Spinal cord (tissue), 9 donors: ENCODE measurements at regions not wholly inside any gene's neighbourhood (a gene's known extent, or its start where the extent isn't known, plus 50 kb on each side); places are given as distances from the start of the nearest gene placed in this dataset.
A peak's percentile ranks its signal among the peaks of the same experiment; 100 is the strongest.

Experiments
- DNase-seq, 6 donors: peaks; one replicate each; pipeline versions ENCODE4 v3.0.0 to v3.0.0-alpha.2; 2013 to 2015; ENCODE audit warnings: low spot score in 6 of 6, low read depth in 4 of 6
- H3K27ac ChIP-seq: one replicate; pipeline ENCODE4 v1.5.1; 2013; ENCODE audit warnings: low read depth, low read length, control low read depth
- H3K27me3 ChIP-seq: one replicate; pipeline ENCODE4 v1.6.1; 2013; ENCODE audit warnings: low read length; ENCODE audit not compliant: control insufficient read depth, insufficient read depth
- H3K36me3 ChIP-seq: one replicate; pipeline ENCODE4 v1.6.1; 2013; ENCODE audit warnings: low read length; ENCODE audit not compliant: control insufficient read depth, insufficient read depth
- H3K4me1 ChIP-seq: one replicate; pipeline ENCODE4 v1.6.1; 2013; ENCODE audit warnings: low read length; ENCODE audit not compliant: control insufficient read depth, insufficient read depth
- H3K4me3 ChIP-seq: one replicate; pipeline ENCODE4 v1.5.1; 2013; ENCODE audit warnings: low read depth, low read length, control low read depth
- H3K9me3 ChIP-seq: one replicate; pipeline ENCODE4 v1.6.1; 2013; ENCODE audit warnings: low read length; ENCODE audit not compliant: control insufficient read depth, insufficient read depth
- WGBS: methylation state at CpG from one replicate; pipeline ENCODE4 v1.1.5; 2013; ENCODE audit warnings: missing lambda C conversion rate; ENCODE audit not compliant: insufficient coverage; 5-methylcytosine and 5-hydroxymethylcytosine counted together
- donor health status: healthy.

- H3K4me1 ChIP-seq, result no peaks in the 10 kb centered on the region
- H3K4me3 ChIP-seq, result no peak overlapping the region
- DNase-seq, result no peak
- WGBS, result no CpG with 5 or more reads among the region's 2 CpGs
- no peak overlapping the region for H3K27ac ChIP-seq
- H3K27me3 ChIP-seq, result no peaks in the 10 kb centered on the region
- no peaks in the 10 kb centered on the region for H3K36me3 ChIP-seq
- no peaks in the 10 kb centered on the region for H3K9me3 ChIP-seq
Observed at GRCh38 chr6:113383701-113384100, 473.4 kb upstream of the MARCKS start.

- WGBS, result no CpG with 5 or more reads among the region's 2 CpGs
- no peaks in the 10 kb centered on the region for H3K4me1 ChIP-seq
Observed at GRCh38 chr6:113385020-113385431, 472.1 kb upstream of the MARCKS start.

GRCh38 chr6:113388996-113389395 lies 468.1 kb upstream of the MARCKS start:
- H3K4me3 ChIP-seq, result no peak overlapping the region
- H3K4me1 ChIP-seq, result no peaks in the 10 kb centered on the region
- no peaks in the 10 kb centered on the region for H3K9me3 ChIP-seq
- no peak for DNase-seq
- no peak overlapping the region for H3K27ac ChIP-seq
- no peaks in the 10 kb centered on the region for H3K36me3 ChIP-seq
- no peaks in the 10 kb centered on the region for H3K27me3 ChIP-seq
- WGBS, result no CpG with 5 or more reads among the region's 2 CpGs

More at GRCh38 chr6:113385020-113385431, 472.1 kb upstream of the MARCKS start:
- Histone ChIP-seq H3K27me3 (no peaks in the 10 kb centered on the region), H3K4me3 (no peak overlapping the region), H3K27ac (no peak overlapping the region), H3K36me3 (no peaks in the 10 kb centered on the region), H3K9me3 (no peaks in the 10 kb centered on the region)
- no peak for DNase-seq

DNA sequence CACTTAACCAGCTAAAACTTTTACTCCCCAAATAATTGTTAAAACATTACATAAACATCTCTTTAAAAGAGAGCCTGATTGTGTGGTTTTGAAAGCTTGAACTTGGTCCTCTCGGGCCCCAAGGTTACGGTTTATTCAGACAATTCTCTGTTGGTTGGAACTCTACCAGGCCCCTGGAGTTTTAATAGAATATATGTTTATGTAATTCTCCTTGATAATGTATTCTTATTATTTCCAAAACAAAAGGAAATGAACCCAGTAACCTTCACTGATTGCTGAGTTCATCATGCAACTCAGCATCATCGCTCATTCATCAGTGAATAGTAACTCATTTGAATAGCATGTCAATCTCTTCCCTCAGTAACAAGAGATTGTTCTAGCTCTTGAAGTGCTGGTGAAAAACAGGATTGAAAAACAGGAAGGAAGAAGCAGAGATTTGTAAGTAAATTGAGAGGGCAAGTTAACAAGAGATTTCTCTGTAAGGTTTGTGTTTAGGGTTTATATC lies 464.5 kb upstream of the MARCKS start:
- Histone ChIP-seq H3K36me3 (no peaks in the 10 kb centered on the region), H3K4me1 (peaks cover 3% of the 10 kb centered on the region), H3K27me3 (no peaks in the 10 kb centered on the region), H3K4me3 (no peak overlapping the region), H3K27ac (no peak overlapping the region), H3K9me3 (no peaks in the 10 kb centered on the region)
- peak in 1 of 6 donors; percentile 29 for DNase-seq
- WGBS, result no CpG with 5 or more reads among the region's 3 CpGs

- peaks cover 3% of the 10 kb centered on the region for H3K4me1 ChIP-seq
- no peak for DNase-seq
- 89% methylated on average over 1 of the region's 4 CpGs for WGBS
Observed at GRCh38 chr6:113394216-113394615, 462.9 kb upstream of the MARCKS start.

GRCh38 chr6:113394729-113395128 lies 462.4 kb upstream of the MARCKS start:
- Histone ChIP-seq H3K36me3 (no peaks in the 10 kb centered on the region), H3K4me3 (no peak overlapping the region), H3K27ac (no peak overlapping the region), H3K4me1 (peaks cover 3% of the 10 kb centered on the region), H3K9me3 (no peaks in the 10 kb centered on the region), H3K27me3 (no peaks in the 10 kb centered on the region)
- no peak for DNase-seq
- no CpG with 5 or more reads among the region's 2 CpGs for WGBS

More at GRCh38 chr6:113394216-113394615, 462.9 kb upstream of the MARCKS start:
- no peaks in the 10 kb centered on the region for H3K9me3 ChIP-seq
- H3K27me3 ChIP-seq, result no peaks in the 10 kb centered on the region
- no peak overlapping the region for H3K4me3 ChIP-seq
- H3K36me3 ChIP-seq, result no peaks in the 10 kb centered on the region
- H3K27ac ChIP-seq, result no peak overlapping the region

DNA sequence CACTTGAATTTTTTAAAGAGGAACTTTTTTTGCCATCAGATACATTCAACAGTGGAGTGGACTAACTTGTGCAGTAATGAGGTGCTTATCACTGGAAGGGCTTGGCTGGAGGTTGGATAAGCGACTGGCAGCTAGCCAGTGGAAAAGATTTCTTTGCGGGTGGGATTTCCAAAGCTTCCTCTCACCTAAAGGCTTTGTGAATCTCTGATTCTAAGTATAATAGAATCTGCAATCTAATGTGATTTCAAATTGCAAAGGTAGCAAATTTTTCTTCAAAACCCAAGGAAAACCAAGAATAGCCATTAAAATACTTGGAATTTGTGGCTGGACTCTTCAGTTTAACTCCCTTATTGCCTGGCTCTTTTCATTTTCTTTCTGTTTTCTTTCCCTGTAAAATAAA lies 460.4 kb upstream of the MARCKS start:
- no CpG with 5 or more reads among the region's 2 CpGs for WGBS
- H3K27ac ChIP-seq, result no peak overlapping the region
- peaks cover 3% of the 10 kb centered on the region for H3K4me1 ChIP-seq
- H3K36me3 ChIP-seq, result no peaks in the 10 kb centered on the region
- H3K9me3 ChIP-seq, result no peaks in the 10 kb centered on the region
- no peak overlapping the region for H3K4me3 ChIP-seq
- DNase-seq, result no peak
- H3K27me3 ChIP-seq, result no peaks in the 10 kb centered on the region

DNA sequence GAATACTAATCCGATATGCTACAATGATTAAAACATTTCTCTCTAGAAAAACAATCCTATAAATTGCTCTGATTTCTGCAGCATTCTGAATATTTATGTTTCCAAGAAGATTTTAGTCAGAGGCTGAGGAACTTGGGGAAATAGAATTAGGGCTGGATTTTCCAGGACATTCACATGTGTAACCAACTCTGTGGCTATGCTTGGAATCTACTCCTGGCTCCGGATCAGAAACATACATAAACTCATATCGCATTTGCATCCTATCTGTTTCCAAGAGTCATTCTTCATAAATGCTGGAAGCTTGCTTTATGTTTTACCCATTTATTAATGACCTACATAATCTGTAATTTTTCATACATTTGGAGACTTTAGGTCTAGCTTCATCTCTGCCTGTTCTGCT lies 459.9 kb upstream of the MARCKS start:
- Histone ChIP-seq H3K27me3 (no peaks in the 10 kb centered on the region), H3K9me3 (no peaks in the 10 kb centered on the region), H3K36me3 (no peaks in the 10 kb centered on the region), H3K4me3 (no peak overlapping the region), H3K4me1 (peaks cover 3% of the 10 kb centered on the region), H3K27ac (no peak overlapping the region)
- 80% methylated on average over 2 of the region's 3 CpGs for WGBS
- no peak for DNase-seq

GRCh38 chr6:113401231-113401630 lies 455.9 kb upstream of the MARCKS start:
- no CpG with 5 or more reads among the region's 2 CpGs for WGBS

GRCh38 chr6:113402544-113402943 lies 454.6 kb upstream of the MARCKS start:
- Histone ChIP-seq H3K36me3 (no peaks in the 10 kb centered on the region), H3K9me3 (no peaks in the 10 kb centered on the region), H3K27me3 (no peaks in the 10 kb centered on the region), H3K4me3 (no peak overlapping the region), H3K4me1 (no peaks in the 10 kb centered on the region), H3K27ac (no peak overlapping the region)
- peak in 5 of 6 donors; percentile 18 to 72 (median 41) for DNase-seq
- WGBS, result no CpG with 5 or more reads among the region's 1 CpG

More at GRCh38 chr6:113401231-113401630, 455.9 kb upstream of the MARCKS start:
- DNase-seq, result no peak
- Histone ChIP-seq H3K27ac (no peak overlapping the region), H3K4me1 (peaks cover 2% of the 10 kb centered on the region), H3K27me3 (no peaks in the 10 kb centered on the region), H3K9me3 (no peaks in the 10 kb centered on the region), H3K4me3 (no peak overlapping the region), H3K36me3 (no peaks in the 10 kb centered on the region)
